Inflammatory macrophage treated with lipopolysaccharide for 4 hours (primary cell): ENCODE measurements at regions not wholly inside any gene's neighbourhood (a gene's known extent, or its start where the extent isn't known, plus 50 kb on each side); places are given as distances from the start of the nearest gene placed in this dataset.

Experiments used
- DNase-seq: peaks from one replicate; pipeline ENCODE4 v3.0.0-alpha.2; 2020

DNA sequence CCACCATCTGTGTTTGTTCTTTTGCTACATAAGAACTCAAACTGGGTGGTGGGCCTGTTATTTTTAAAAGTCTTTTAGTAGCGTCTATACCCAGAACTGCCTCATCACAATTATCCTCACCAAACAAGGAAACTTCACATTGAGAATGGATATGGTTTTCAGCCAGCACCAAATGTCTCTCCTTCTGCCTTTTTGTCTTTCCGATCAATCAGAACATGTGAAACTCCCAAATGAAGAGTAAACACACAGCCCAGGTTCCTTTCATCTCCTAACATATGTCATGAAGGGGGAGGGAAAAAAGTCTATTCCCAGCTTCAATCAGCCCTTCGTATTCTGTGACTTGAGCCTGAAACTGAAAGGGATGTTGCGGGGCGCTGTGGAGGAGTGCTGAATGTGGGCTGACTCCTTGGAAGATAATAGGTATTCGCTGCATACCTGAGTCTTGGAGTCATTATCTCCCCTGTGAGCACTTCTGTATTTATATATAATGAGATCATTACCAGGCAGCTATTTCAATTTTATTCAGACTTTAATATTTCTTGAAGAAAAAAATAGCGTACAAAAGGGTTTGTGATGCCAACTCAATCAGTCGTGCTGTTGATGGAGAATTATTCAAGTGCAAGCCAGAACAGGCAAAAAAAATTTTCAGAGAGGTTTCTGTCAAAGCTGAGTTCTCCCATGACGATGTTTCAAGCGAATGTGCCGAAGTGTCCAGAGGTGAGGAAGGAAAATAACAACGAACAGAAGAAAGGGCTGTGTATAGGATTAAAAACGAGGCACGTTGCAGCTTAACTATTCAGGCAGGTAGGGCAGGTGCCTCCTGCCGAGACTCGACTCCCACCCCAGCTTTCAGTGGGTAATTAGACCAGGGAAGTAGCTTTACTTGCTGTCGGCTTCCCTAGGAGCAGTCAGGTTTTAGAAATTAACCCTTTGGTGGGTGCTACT, 163.9 kb upstream of the NOCT start:
- no peak for DNase-seq

DNA sequence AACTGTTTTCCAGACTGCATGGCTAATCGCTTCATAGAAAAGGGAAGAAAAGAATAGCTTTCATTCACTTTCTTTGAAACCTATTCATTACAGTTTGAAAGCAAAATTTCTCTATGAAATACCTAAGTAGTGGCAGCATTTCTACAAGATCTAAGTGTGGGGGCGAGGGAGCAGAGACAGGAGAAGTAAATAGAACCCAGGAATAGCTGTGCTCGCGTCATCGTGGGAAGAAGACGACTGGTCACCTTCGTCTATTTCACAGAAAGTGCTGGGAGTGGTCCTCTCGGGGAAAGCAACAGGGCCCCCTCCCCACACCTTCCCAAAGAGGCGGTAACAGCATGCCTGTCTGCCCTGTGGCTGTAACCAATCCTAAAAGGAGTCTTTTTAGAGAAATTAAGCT, 169.9 kb upstream of the NOCT start:
- no peak for DNase-seq

DNA sequence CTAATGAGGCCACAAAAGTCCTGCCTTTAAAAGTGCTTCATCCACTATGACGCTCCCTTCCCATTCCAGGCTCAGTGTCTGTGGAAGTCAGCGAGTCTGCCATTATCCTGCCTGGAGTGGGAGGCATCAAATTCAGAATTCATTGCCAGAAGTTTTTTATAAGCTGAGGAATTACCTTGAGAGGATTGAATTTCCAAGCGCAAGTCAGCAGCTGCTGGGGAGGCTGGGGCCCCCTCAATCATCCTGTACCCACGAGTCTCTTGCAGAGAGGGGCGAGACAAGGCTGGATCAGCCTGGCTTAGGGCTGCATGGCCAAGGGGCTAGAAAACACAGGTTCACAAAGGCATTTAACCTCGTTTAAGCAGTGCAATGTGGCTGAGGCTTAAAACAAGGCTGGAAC, 170.5 kb upstream of the NOCT start:
- DNase-seq, result no peak

DNA sequence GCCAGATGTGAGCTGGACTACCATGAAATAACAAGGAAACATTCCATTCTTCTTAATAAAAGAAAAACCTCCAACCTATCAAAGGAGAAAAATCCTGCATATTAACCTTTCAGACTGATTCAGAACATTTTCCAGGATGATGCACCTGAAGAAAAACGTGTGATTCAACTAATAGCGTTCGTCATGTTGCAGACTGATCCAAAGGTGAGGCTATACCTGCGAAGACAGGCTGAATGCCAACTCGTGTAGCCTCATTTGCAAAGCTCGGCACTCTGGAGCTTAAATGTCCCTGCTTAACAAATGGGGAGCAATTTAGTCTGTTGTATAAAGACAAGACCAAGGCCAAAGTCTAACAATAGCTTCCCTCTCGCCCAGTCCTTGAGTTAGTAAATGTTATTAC, 172.0 kb upstream of the NOCT start:
- DNase-seq, result no peak

DNA sequence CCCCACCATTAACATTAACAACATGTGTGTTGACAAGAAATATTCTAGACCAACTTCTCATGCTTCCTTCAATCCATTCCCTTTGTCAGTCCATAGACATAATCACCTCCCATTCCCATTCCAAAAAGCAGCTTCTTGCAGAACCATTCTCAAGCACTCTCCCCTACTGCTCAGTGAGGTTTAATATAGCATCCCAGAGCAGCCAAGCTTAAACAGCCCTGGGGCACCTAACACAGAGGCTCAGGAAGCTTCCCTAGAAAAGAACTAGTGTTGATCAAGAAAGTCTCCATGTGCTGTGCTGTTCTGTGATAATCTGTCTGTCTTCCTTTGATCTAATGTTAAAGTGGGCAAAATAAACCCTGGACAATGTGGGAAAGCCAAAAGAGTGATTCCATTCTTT, 174.2 kb upstream of the NOCT start:
- no peak for DNase-seq

DNA sequence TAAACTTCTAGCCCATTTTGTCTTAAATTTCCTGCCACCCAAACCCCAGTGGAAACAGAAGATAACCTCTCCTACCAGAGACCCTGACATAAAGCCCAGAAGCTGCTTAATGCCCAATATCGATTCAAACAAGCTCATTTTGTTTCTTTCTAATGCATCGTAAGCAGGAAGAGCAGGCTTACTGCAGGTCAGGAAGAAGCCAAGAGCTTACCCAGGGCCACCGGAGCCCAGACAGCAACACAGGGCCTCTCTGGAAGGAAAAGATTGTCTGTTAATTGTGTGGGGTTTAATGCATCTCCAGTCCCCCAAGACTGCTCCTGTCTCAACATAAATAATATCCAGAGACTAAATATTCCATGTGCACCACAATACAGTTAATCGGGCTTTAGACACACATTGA, 177.3 kb upstream of the NOCT start:
- no peak for DNase-seq

DNA sequence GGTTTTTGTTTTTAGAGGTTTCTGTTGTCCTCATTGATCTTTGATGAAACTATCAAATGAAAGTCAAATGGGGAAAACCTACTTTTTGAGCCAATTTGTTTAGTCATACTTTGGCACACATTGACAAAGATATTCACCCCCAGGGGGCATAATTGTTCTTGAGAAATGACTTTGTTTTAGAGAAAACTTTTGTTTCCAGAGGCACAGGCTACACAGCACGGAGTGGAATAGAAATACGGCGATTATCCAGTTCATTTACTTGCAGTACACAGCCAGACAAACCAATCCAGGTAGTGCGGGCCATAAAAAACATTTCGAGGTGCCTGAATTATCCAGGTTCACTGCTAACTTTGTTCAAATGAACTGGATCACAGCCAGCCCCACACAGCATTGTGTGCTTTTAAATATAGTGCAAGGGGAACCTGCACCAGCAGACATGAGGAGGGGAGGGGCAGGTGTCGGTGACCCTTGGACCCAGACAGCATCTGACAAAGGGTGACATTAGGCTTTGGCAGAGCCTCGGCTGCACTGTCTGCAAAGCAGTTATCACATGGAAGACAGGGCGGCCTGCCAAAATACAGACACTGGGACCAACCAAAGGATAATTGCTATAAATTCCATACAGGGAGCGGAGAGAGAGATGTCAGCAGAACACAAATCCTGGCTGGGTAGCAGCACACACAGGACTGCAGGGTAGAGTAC, 179.6 kb upstream of the NOCT start:
- DNase-seq, result peak; percentile 5

DNA sequence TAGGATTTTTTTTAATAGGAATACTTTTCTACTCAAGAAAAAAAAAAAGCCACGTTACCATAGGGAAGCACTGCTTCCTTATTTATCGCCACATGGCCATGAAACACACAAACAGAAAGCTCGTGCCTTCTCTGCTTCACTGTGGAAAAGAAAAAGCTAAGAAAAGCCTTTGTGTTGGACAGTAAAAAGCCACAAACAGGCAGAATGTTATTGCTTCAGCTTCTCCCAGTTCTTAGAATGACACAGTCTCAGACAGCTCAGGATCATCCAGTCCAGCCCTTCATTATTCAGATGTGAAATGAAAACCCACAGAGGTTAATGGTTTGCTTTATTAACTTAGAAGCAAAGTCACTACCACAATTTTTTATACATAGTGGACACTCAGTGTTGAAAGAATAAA, 181.6 kb upstream of the NOCT start:
- DNase-seq, result peak; percentile 60

DNA sequence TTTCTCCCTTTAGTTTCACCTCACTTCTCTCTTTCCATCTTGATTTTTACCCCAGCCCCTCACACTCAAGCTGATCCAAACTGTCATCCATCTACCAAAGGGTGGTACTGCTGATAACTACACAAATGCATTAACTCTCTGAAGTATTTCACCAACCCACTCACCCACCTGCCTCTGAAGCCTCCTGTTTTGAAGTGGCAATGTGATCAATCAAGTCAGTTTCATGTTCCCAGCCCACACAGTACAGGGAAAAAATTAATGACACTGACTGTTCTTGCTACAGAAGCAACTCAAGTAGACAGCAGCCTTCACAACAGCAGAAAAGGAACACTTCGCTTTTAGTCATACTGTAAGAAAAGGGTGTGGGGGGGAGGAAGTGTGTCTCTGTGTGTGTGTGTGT, 183.0 kb upstream of the NOCT start:
- DNase-seq, result peak; percentile 64

DNA sequence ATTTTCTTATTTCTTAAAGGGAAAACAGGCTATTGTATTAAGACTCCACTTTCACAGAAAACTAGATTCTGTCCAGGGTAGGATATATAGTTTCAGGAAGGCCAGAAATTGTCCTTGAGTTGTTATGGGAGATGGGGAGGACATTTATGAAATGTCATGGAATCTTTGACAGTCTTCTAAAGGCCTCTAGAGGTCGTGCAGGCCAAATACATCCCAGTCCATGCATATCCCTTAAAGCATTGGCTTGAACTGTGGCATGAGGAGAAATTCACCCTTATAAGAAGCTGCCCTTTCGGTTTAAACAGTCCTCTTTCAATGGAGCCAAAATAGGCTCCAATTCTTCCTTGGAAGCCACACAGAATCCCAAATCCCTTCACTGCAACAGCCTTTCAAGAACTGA, 183.6 kb upstream of the NOCT start:
- no peak for DNase-seq

DNA sequence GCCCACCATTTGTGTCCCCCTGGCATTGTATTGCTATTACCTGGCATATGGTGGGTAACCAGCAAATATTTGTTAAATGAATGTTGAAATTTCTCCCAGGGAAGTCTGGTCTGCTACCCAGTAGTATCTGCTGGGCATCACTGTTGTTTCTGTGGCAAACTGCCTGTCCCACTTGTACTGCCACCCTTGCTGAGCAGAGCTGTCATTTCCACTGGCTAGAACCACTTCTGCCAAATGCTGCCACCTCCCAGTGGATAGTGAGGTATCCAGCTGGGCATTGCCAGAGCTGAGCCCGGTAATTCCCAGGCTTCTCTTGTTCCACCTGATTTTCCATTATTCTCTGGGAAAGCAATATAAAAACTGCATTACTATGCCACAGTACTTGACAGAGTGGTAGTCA, 186.7 kb upstream of the NOCT start:
- no peak for DNase-seq

DNA sequence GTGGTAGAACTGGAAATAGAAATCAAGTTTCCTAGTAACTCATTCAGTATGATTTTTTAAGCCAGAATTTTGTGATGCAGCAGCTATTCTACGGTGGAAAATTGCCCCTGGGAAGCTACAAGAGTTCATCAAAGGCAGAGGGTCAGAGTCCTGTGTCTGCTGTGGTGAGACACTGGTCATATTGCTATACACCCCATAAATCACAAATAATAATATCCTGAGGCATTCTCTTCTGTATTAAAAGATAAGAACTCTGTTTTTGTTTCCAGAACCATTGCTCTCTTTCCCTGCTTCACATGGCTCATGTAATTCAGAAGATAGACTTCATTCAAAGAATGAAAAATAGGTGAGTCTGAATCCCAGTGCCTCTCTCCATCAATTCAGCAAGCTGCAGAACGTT, 188.8 kb upstream of the NOCT start:
- no peak for DNase-seq

DNA sequence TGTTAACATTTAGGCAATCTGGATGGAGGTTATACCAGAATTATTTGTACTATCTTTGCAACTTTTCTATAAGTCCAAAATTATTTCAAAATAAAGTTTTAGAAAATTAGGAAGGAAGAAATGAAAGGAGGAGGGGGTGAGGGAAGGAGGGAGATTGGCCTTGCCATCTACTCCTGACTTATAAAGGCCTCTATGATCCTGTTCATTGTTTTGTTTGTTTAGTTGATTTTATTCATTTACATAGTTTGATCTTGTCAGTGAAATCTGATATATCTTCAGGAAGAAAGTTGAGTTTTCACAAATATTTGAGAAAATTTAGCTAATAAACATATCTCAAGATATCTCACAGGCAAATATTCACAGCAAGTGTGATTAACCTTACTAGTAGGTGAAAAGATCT, 189.3 kb upstream of the NOCT start:
- no peak for DNase-seq

DNA sequence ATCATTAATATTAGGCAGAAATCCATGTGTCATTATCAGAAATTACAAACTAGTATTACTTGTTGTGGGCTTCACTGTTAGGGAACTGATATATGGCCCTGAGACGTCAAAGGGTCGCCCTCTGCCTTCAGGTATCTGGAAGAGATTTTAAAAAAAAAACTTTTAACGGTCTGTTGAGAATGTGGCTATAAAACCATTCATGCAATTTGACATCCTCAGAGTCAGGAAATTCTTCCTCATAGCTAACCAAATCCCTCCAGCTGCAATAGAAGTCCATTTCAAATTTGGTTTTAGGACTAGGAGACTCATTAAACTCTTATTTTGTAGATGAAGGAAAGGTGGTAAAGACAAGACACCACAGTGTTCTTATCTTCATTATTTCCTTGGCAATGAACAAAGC, 194.2 kb upstream of the NOCT start:
- DNase-seq, result no peak

DNA sequence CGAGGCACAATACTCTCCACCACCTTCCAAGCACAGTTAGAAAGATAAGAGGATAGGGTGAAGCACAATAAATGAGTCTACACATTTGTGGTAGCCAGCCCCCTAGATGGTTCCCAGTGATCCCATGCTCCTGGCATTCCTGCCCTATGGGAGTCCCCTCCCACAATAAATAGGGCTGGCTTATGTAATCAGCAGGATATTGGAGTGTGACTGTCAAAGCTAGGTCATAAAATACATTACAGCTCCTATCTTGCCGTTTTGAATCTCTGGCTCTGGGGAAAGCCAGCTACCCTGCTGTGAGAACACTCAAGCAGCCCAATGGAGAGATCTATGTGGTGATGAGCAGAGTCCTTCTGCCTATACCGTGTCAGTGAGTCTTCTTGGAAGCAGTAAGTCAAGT, 198.7 kb upstream of the NOCT start:
- no peak for DNase-seq

DNA sequence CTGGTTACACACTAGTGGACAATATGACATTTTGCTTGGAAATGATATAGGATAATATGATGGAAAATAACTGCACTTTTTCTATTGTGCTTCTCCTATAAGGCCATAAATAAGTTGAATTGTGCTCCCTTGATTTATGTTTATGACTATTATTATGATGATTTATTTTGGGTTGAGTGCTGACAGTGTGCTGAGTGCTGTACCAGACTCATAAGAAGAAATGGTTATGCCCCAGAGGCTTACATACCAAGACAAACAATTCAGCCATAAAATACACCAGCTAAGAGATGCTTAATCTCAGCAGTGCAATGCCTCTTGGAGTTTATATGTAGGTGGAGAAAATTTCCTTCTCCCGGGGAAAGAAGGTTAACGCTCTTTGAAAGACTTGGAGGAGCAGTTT, 199.8 kb upstream of the NOCT start:
- DNase-seq, result no peak

DNA sequence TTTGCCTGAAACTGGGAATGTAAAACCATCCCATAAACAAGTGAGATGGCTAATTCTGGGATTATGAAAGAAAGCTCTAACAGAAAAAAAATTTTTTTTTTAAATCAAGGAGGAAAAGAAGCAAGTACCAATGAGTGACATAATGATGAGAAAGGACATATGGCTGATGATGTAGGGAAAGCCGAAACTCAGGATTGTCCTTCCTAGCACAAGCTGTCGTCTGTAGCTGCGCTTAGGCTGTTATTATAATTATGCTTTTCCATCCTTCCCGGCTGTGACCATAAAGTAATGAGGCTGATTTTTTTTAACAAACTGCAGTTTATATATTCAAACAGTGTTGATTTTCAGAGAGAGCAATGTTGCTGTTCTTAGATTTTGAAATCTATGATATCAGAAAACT, 209.8 kb upstream of the NOCT start:
- DNase-seq, result no peak

DNA sequence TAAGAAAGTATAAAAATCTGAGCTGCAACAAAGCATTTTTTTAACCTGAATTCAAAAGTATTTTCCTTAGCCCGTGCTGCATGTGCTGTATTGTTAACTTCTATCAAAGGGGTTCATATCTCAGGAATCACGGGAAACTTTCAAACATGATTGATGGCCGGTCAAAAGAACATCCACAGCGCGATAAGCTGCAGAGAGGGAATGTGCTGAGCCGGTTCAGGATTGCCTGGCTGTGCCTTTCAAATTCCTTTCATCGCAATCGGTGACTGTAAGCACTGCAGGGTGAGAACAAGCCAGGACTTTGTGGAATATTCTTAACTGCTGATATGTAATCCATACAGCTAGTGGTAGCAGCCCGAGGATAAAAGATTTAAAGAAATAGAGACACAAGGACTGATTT, 210.9 kb upstream of the NOCT start:
- DNase-seq, result no peak

DNA sequence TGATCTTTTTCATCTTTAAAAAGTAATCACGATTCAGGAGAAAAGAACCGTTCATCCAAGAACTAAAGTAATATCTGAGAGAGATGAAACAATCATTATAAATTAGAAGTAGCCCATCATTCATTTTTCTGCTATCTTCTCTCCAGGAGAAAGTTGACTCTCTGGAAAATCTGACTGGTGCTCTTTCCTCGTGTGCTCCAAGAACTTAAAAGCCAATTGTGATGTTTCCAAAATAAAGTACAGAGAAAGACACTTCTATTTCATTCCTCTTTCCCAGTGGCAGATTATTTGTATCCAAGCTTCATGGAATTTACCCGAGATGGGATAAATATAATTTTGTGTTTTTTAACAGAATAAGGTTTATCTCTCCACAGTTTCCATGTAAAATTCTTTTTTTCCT, 212.5 kb upstream of the NOCT start:
- DNase-seq, result no peak

DNA sequence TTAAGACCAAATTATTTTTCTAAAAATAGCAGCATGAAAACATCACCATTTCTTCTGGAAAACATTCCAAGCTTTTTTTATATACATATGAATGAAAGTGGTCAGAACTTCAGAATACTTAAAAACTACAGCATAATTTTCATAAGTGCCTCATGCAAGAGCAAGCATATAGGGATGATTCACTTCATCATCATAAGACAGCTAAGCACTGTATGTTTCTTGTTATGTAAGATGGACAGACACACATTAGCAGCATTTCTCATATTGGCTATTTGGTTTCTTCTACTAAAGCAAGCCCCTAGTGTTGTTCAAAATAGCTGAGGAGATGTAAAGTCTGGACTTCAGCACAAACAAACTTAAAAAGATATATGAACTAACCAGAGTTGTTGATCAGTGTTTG, 213.1 kb upstream of the NOCT start:
- no peak for DNase-seq

DNA sequence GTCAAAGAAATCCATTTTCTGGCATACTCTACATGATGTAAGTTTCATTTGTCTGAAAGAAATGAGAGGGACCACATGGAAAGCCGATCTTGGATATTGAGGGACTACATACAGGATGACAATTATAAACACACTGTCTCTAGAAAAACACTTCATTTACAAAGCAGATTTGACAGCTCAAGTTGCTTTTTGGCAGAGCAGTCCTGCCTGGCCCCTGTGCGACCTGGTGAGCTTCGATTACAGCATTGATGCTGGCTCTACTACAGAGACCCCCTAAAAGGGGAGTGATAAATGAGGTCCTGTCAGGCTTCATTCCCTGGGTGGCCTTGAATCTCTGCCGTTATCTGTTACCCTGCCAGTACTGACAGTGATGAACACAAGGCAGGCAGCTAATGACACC, 215.2 kb upstream of the NOCT start:
- DNase-seq, result no peak

DNA sequence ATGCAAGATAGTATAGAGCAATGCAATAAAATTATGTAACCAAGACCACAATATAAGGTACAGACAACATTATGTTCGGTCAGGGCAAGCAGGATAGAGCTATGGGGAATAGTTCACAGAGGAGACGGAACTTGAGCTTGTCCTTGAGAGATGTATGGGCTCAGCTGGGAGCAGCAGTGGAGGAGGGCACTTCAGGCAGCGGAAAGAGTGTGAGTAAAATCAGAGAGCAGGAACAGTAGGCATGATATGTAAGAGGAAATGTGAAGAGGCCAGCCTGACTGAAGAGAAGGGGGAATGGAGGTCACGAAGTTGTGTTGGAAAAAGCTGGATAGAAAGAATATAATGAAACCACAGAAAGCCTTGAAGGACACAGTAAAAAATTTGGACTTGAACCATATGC, 217.2 kb upstream of the NOCT start:
- DNase-seq, result no peak

DNA sequence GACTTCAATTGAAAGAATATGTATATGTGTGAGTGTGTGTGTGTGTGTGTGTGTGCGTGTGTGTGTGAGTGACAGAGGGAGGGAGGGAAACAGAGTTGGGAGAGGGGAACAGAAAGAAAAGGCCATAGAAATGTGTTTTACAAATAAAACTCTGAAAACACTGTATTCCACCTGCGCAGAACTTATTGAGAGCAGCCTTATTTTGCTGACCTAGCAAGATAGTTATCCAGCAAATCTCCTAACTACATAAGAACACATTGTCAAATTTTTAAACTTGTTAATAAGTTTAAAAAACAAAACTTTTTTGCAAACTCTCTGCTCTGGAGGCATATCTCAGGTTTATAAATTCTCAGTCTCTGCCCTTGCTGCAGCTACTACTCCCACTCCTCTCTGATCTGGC, 217.9 kb upstream of the NOCT start:
- no peak for DNase-seq

DNA sequence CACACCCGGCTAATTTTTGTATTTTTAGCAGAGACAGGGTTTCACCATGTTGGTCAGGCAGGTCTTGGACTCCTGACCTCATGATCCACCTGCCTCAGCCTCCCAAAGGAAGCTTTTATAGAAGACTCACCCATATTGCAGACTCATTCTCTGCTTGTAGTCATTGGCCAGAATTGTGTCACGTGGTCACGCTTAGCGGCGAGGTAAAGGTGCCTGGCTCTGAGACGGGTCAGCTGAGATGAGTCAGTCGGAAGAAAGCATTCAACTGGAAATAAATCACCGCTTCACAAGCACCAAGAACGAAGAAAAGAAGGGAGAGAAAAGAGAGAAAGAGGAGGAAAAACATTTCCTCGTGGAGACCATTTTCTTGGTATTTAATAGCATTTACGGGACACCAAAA, 218.8 kb upstream of the NOCT start:
- DNase-seq, result no peak
